HG03039 (cell line): ENCODE measurements at regions not wholly inside any gene's neighbourhood (a gene's known extent, or its start where the extent isn't known, plus 50 kb on each side); places are given as distances from the start of the nearest gene placed in this dataset.
"Not testable (repeated sequence)": the region's sequence is repeated elsewhere in the genome, so short reads cannot be mapped to it uniquely, and the experiment has no call there.

Experiments
- ATAC-seq: cut with Tn5 transposase; IDR thresholded peaks from one replicate; pipeline ENCODE4 v1.9.1; 2021; ENCODE audit warnings: mild to moderate bottlenecking, moderate library complexity; ENCODE audit not compliant: unreplicated experiment

GRCh38 chr4:9505341-9505740 lies 61.1 kb downstream of the DEFB131A start:
- ATAC-seq, result not testable (repeated sequence)

- ATAC-seq, result not testable (repeated sequence)
Measured at GRCh38 chr4:9506672-9507071, 62.5 kb downstream of the DEFB131A start.

GRCh38 chr4:9512941-9513340 lies 68.7 kb downstream of the DEFB131A start:
- not testable (repeated sequence) for ATAC-seq

- ATAC-seq, result not testable (repeated sequence)
Measured at GRCh38 chr4:9519631-9520030, 75.4 kb downstream of the DEFB131A start.

GRCh38 chr4:9522903-9523302 lies 78.7 kb downstream of the DEFB131A start:
- ATAC-seq, result not testable (repeated sequence)

- ATAC-seq, result not testable (repeated sequence)
Measured at GRCh38 chr4:9524406-9524805, 80.2 kb downstream of the DEFB131A start.

- ATAC-seq, result not testable (repeated sequence)
Measured at GRCh38 chr4:9532134-9532862, 88.1 kb downstream of the DEFB131A start.

- ATAC-seq, result not testable (repeated sequence)
Measured at GRCh38 chr4:9532863-9533192, 88.6 kb downstream of the DEFB131A start.

GRCh38 chr4:9537101-9537500 lies 92.9 kb downstream of the DEFB131A start:
- not testable (repeated sequence) for ATAC-seq

GRCh38 chr4:9539939-9540520 lies 95.8 kb downstream of the DEFB131A start:
- ATAC-seq, result not testable (repeated sequence)

- ATAC-seq, result not testable (repeated sequence)
Measured at GRCh38 chr4:9541388-9541915, 97.2 kb downstream of the DEFB131A start.

GRCh38 chr4:9544851-9545250 lies 100.6 kb downstream of the DEFB131A start:
- not testable (repeated sequence) for ATAC-seq

GRCh38 chr4:9547470-9547869 lies 103.3 kb downstream of the DEFB131A start:
- not testable (repeated sequence) for ATAC-seq

- not testable (repeated sequence) for ATAC-seq
Measured at GRCh38 chr4:9556076-9556475, 111.9 kb downstream of the DEFB131A start.

GRCh38 chr4:9577869-9578268 lies 133.7 kb downstream of the DEFB131A start:
- ATAC-seq, result not testable (repeated sequence)

- ATAC-seq, result not testable (repeated sequence)
Measured at GRCh38 chr4:9582880-9583279, 138.7 kb downstream of the DEFB131A start.

- no peak for ATAC-seq
Measured at GRCh38 chr4:9592010-9592409, 147.8 kb downstream of the DEFB131A start.

GRCh38 chr4:9594948-9595347 lies 150.7 kb downstream of the DEFB131A start:
- ATAC-seq, result no peak

- not testable (repeated sequence) for ATAC-seq
Measured at GRCh38 chr4:9595531-9595930, 151.3 kb downstream of the DEFB131A start.

GRCh38 chr4:9599266-9599665 lies 155.1 kb downstream of the DEFB131A start:
- no peak for ATAC-seq

- no peak for ATAC-seq
Measured at GRCh38 chr4:9600246-9600645, 156.0 kb downstream of the DEFB131A start.

- ATAC-seq, result no peak
Measured at GRCh38 chr4:9602389-9602914, 158.2 kb downstream of the DEFB131A start.
